ENCODE measurements at regions not wholly inside any gene's neighbourhood (a gene's known extent, or its start where the extent isn't known, plus 50 kb on each side); places are given as distances from the start of the nearest gene placed in this dataset.

DNA sequence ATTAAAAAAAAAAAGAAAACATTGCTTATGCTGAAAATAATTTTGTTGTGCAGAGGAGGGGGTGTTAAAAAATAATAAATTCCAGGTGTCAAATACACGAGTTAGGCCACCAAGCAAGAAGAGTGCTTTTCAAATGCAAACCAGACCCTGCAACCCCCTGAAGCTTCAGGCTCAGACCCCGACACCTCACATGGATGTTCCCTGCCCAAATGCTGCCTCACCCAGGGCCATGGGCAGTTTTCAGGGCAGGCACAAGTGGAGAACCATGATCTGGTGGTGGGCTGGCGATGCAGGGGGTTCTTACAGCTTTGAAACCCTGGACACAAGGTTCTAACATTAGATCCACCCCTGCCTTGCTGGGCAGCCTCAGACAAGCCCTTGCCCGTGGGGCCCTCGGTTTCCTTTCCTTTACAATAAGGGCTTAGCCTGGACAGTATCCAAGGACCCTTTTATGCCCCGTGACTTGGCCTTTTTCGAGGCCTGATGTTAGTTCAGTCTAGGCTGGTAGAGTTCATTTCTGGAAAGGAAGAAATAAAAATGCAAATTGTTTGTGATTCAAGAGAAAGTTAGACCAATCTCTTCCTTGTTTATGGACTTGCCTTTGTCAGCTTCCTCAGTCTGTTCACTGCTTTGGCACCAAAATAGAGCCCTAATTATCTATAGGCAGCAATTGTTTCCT lies 168.7 kb downstream of the DDX1 start:
- no peaks in the 10 kb centered on the region for H3K36me3 ChIP-seq (ENCODE audit: insufficient read depth, low read length)
- no peaks in the 10 kb centered on the region for H3K9me2 ChIP-seq (ENCODE audit: insufficient read depth, low read length)
- H3K79me2 ChIP-seq (replicated peaks; ENCODE audit: insufficient read depth, low read length) = no peaks in the 10 kb centered on the region
- H4K20me1 ChIP-seq (ENCODE audit: insufficient read depth) = no peaks in the 10 kb centered on the region
- H3F3A ChIP-seq (ENCODE audit: insufficient read depth, low read length, poor library complexity, severe bottlenecking) = no peaks in the 10 kb centered on the region
- no peak overlapping the region for H3K27ac ChIP-seq (ENCODE audit: low read length)
- H3K4me2 ChIP-seq (ENCODE audit: low read length) = no peak overlapping the region
- no peaks in the 10 kb centered on the region for H3K27me3 ChIP-seq (ENCODE audit: insufficient read depth, low read depth, low read length)
- peaks cover 15% of the 10 kb centered on the region for H3K9me3 ChIP-seq (ENCODE audit: low read length)
- H2AFZ ChIP-seq (ENCODE audit: low read depth, low read length) = no peak overlapping the region
- no peak overlapping the region for H3K4me3 ChIP-seq (ENCODE audit: low read length)
- H3K9ac ChIP-seq (ENCODE audit: low read length) = no peak overlapping the region
- TF ChIP-seq EZH2 (IDR thresholded peaks at IDR 0.05; ENCODE audit: borderline replicate concordance, insufficient read depth, low read length, poor library complexity, severe bottlenecking) = no peak
- TF ChIP-seq, protein P1, sequence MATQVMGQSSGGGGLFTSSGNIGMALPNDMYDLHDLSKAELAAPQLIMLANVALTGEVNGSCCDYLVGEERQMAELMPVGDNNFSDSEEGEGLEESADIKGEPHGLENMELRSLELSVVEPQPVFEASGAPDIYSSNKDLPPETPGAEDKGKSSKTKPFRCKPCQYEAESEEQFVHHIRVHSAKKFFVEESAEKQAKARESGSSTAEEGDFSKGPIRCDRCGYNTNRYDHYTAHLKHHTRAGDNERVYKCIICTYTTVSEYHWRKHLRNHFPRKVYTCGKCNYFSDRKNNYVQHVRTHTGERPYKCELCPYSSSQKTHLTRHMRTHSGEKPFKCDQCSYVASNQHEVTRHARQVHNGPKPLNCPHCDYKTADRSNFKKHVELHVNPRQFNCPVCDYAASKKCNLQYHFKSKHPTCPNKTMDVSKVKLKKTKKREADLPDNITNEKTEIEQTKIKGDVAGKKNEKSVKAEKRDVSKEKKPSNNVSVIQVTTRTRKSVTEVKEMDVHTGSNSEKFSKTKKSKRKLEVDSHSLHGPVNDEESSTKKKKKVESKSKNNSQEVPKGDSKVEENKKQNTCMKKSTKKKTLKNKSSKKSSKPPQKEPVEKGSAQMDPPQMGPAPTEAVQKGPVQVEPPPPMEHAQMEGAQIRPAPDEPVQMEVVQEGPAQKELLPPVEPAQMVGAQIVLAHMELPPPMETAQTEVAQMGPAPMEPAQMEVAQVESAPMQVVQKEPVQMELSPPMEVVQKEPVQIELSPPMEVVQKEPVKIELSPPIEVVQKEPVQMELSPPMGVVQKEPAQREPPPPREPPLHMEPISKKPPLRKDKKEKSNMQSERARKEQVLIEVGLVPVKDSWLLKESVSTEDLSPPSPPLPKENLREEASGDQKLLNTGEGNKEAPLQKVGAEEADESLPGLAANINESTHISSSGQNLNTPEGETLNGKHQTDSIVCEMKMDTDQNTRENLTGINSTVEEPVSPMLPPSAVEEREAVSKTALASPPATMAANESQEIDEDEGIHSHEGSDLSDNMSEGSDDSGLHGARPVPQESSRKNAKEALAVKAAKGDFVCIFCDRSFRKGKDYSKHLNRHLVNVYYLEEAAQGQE (IDR thresholded peaks at IDR 0.05; ENCODE audit: borderline replicate concordance) = no peak
- no peak for TF ChIP-seq RAD21 (conservative IDR thresholded peaks at IDR 0.05)
- no peak for TF ChIP-seq EP300 (conservative IDR thresholded peaks at IDR 0.05; ENCODE audit: poor library complexity, severe bottlenecking)
- no peak for TF ChIP-seq SMC3 (conservative IDR thresholded peaks at IDR 0.05; ENCODE audit: poor library complexity)
- TF ChIP-seq, protein P2, sequence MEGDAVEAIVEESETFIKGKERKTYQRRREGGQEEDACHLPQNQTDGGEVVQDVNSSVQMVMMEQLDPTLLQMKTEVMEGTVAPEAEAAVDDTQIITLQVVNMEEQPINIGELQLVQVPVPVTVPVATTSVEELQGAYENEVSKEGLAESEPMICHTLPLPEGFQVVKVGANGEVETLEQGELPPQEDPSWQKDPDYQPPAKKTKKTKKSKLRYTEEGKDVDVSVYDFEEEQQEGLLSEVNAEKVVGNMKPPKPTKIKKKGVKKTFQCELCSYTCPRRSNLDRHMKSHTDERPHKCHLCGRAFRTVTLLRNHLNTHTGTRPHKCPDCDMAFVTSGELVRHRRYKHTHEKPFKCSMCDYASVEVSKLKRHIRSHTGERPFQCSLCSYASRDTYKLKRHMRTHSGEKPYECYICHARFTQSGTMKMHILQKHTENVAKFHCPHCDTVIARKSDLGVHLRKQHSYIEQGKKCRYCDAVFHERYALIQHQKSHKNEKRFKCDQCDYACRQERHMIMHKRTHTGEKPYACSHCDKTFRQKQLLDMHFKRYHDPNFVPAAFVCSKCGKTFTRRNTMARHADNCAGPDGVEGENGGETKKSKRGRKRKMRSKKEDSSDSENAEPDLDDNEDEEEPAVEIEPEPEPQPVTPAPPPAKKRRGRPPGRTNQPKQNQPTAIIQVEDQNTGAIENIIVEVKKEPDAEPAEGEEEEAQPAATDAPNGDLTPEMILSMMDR (IDR thresholded peaks at IDR 0.05; ENCODE audit: poor library complexity, severe bottlenecking) = no peak
- no peak for TF ChIP-seq TAF1 (IDR thresholded peaks at IDR 0.05; ENCODE audit: low read depth)
- no peak for TF ChIP-seq MXI1 (conservative IDR thresholded peaks at IDR 0.05; ENCODE audit: poor library complexity, severe bottlenecking)
- TF ChIP-seq POLR2AphosphoS5 (IDR thresholded peaks at IDR 0.05) = no peak

DNA sequence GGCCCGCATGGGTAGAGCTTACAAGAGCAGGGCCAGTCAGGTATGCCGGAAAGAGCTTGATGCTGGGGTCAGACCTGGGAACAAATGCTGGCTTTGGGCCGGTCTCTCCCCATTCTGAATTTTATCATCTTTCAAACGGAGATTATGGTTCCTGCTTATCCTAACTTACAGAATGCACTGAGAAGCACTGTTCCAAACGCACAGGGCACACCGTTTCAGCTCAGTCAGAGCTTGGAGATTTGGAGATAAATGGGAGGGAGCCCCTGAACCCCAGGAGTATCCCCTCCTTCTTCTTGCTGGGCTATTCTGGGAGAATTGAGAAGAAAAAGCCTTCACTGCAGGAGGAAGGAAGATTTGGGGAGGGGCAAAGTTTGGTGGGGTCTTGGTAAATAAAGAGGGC lies 169.4 kb downstream of the DDX1 start:
- Histone ChIP-seq H3K4me2 (ENCODE audit: low read length) (no peak overlapping the region), H2AFZ (ENCODE audit: low read depth, low read length) (no peak overlapping the region), H3K9ac (ENCODE audit: low read length) (no peak overlapping the region), H3K36me3 (ENCODE audit: insufficient read depth, low read length) (no peaks in the 10 kb centered on the region), H3K4me3 (ENCODE audit: low read length) (no peak overlapping the region), H3K79me2 (replicated peaks; ENCODE audit: insufficient read depth, low read length) (no peaks in the 10 kb centered on the region), H3K27me3 (ENCODE audit: insufficient read depth, low read depth, low read length) (no peaks in the 10 kb centered on the region), H3K9me3 (ENCODE audit: low read length) (peaks cover 9% of the 10 kb centered on the region), H3F3A (ENCODE audit: insufficient read depth, low read length, poor library complexity, severe bottlenecking) (no peaks in the 10 kb centered on the region), H4K20me1 (ENCODE audit: insufficient read depth) (no peaks in the 10 kb centered on the region), H3K9me2 (ENCODE audit: insufficient read depth, low read length) (no peaks in the 10 kb centered on the region), H3K27ac (ENCODE audit: low read length) (no peak overlapping the region)
- TF ChIP-seq POLR2AphosphoS5 (IDR thresholded peaks at IDR 0.05) (no peak), SMC3 (conservative IDR thresholded peaks at IDR 0.05; ENCODE audit: poor library complexity) (no peak), TAF1 (IDR thresholded peaks at IDR 0.05; ENCODE audit: low read depth) (no peak), EP300 (conservative IDR thresholded peaks at IDR 0.05; ENCODE audit: poor library complexity, severe bottlenecking) (no peak), MXI1 (conservative IDR thresholded peaks at IDR 0.05; ENCODE audit: poor library complexity, severe bottlenecking) (no peak), RAD21 (conservative IDR thresholded peaks at IDR 0.05) (no peak), EZH2 (IDR thresholded peaks at IDR 0.05; ENCODE audit: borderline replicate concordance, insufficient read depth, low read length, poor library complexity, severe bottlenecking) (no peak)
- TF ChIP-seq, protein P1 (IDR thresholded peaks at IDR 0.05; ENCODE audit: borderline replicate concordance) = no peak
- TF ChIP-seq, protein P2 (IDR thresholded peaks at IDR 0.05; ENCODE audit: poor library complexity, severe bottlenecking) = no peak
